SU-DHL-6 (cell line): ENCODE measurements at regions not wholly inside any gene's neighbourhood (a gene's known extent, or its start where the extent isn't known, plus 50 kb on each side); places are given as distances from the start of the nearest gene placed in this dataset.

Experiments
- CTCF ChIP-seq: fragments of 200-600 bp; sonication (generic); IDR thresholded peaks from one replicate; pipeline ENCODE4 v1.5.1; 2017; ENCODE audit warnings: antibody characterized with exemption, mild to moderate bottlenecking, low read length, moderate library complexity; ENCODE audit not compliant: insufficient read depth, poor library complexity, severe bottlenecking
- EZH2phosphoT487 ChIP-seq: fragments of 200-600 bp; sonication (generic), shearing (Covaris generic); conservative IDR thresholded peaks from 2 replicates; pipeline ENCODE4 v1.6.1; 2018; ENCODE audit warnings: mild to moderate bottlenecking, antibody characterized with exemption, low read length, moderate library complexity, mixed read lengths

- TF ChIP-seq CTCF (no peak), EZH2phosphoT487 (no peak)
Measured at GRCh38 chr5:110050640-110051345, 361.1 kb downstream of the MAN2A1 start.
